ENCODE measurements at regions not wholly inside any gene's neighbourhood (a gene's known extent, or its start where the extent isn't known, plus 50 kb on each side); places are given as distances from the start of the nearest gene placed in this dataset.

DNA sequence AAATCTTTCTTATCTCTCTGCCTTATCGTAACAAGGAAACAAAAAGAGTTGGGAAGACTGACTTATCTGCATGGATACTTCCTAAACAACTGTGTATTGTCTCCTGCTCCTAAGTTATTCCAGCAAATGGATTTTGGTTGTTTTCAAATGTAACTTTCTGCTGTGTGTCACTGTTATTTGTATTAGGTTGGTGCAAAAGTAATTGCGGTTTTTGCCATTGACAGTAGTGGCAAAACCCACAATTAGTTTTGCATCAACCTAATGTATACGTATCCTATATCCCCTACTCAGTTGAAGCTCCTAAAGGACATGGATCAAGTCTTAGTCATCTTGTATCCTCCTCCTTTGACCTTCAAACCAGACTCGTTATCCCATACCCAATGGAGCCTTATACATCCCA, 263.4 kb upstream of the GPR101 start:
- no peak for ATAC-seq
- Mint-ChIP-seq H3K9me3 (no peaks in the 10 kb centered on the region), H3K27me3 (no peaks in the 10 kb centered on the region), H3K4me1 (no peaks in the 10 kb centered on the region), H3K27ac (no peak overlapping the region), H3K4me3 (no peak overlapping the region)
- no peak for DNase-seq

GRCh38 chrX:137290011-137290410, 256.2 kb upstream of the GPR101 start:
- no peaks in the 10 kb centered on the region for H3K27me3 Mint-ChIP-seq
- no peak overlapping the region for H3K27ac Mint-ChIP-seq
- ATAC-seq (no peak), DNase-seq (no peak)
- no peak overlapping the region for H3K4me3 Mint-ChIP-seq
- H3K4me1 Mint-ChIP-seq, result no peaks in the 10 kb centered on the region
- H3K9me3 Mint-ChIP-seq, result no peaks in the 10 kb centered on the region

DNA sequence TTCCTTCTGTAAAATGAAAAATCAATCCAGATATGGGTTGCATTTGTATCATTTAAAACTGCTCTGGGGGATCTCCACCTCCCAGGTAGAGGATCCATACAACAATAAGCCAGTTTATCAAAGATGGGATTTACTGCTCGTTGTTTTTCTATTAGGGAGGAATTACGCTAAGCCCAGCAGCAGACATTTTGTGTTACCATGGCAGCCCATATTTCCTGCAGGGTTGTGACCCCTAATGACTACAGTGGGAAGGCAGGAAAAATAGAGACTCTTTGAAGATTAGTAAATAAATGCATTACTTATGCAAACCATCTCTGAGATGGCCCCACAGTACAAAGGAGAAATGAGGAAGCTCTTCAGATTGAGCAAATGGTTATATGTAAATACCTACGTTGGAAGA, 253.4 kb upstream of the GPR101 start:
- Mint-ChIP-seq H3K4me1 (no peaks in the 10 kb centered on the region), H3K9me3 (no peaks in the 10 kb centered on the region), H3K27ac (no peak overlapping the region), H3K27me3 (no peaks in the 10 kb centered on the region), H3K4me3 (no peak overlapping the region)
- DNase-seq, result no peak
- ATAC-seq, result no peak

- DNase-seq (no peak), ATAC-seq (no peak)
- H3K9me3 Mint-ChIP-seq, result no peaks in the 10 kb centered on the region
- no peaks in the 10 kb centered on the region for H3K4me1 Mint-ChIP-seq
- H3K4me3 Mint-ChIP-seq, result no peak overlapping the region
- H3K27me3 Mint-ChIP-seq, result no peaks in the 10 kb centered on the region
- H3K27ac Mint-ChIP-seq, result no peak overlapping the region
Observed at GRCh38 chrX:137286423-137286822, 252.6 kb upstream of the GPR101 start.

DNA sequence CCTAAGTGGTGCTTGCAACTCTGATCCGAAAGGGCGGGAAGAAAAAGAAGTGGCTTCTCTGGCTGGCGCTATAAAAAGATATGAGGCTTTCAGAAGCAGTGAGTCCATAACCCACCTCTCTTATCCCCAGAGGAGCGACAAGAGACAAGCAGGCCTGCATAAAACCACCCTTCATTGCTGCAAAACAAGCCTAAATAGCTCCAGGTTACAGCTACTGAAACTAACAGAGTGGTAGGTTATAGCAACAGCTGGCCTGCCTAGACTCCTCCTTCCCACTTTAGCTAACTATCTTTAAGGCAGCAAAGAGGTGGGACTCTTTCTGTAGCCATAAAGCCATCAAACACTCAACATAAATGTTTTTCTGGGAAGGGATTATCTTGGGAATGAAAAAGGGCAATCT, 245.0 kb upstream of the GPR101 start:
- Mint-ChIP-seq H3K4me3 (no peak overlapping the region), H3K27ac (no peak overlapping the region), H3K27me3 (no peaks in the 10 kb centered on the region), H3K9me3 (no peaks in the 10 kb centered on the region), H3K4me1 (no peaks in the 10 kb centered on the region)
- ATAC-seq, result no peak
- no peak for DNase-seq

- H3K9me3 Mint-ChIP-seq, result peaks cover 0 to 6% of the 10 kb centered on the region in 2 donors
- H3K4me3 Mint-ChIP-seq, result no peak overlapping the region
- no peak for DNase-seq
- peaks cover 6% of the 10 kb centered on the region for H3K27me3 Mint-ChIP-seq
- no peak overlapping the region for H3K27ac Mint-ChIP-seq
- ATAC-seq, result no peak
- no peaks in the 10 kb centered on the region for H3K4me1 Mint-ChIP-seq
Observed at GRCh38 chrX:137263374-137263773, 229.6 kb upstream of the GPR101 start.

DNA sequence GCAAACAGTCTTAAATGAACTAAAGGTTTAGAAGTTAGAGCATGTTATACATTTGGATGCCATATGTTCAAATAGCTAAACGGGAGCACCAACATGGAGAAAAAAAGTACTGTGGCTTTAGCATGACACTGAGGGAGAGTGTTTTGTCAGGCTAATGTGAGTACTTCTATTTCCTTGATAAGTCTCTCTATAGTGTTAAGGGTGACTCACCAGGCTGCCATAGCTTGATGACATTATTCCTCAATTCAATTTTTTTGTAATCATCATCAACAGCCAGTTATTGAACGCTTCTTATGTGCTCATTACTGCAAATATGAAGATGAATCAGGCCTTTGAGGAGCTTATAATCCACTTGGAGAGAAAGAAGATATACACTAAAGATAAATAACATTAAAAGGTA, 211.4 kb upstream of the GPR101 start:
- Mint-ChIP-seq H3K4me3 (no peak overlapping the region), H3K27me3 (no peaks in the 10 kb centered on the region), H3K4me1 (no peaks in the 10 kb centered on the region), H3K9me3 (peaks cover 0 to 7% of the 10 kb centered on the region in 2 donors), H3K27ac (no peak overlapping the region)
- DNase-seq (no peak), ATAC-seq (no peak)

DNA sequence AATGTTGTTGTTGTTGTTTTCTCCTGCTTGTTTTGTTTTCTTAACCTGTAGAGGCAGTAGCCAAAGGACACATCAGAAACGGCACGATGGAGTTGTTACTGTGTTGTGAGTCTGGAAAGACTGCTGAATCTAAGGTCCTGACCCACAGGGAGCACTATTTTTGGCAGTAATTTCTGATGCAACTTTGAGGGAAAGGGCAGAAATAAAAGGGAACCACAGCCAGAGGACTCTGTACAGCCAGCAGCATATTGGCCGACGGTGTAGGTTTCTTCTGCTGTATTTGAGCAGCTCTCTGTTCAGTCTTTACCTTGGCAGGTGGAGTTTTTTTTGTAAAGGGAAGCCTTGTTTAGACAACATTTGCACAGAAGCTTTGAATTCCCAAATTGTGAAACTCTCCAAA, 203.0 kb upstream of the GPR101 start:
- Mint-ChIP-seq H3K4me1 (peaks cover 21% of the 10 kb centered on the region), H3K27ac (no peak overlapping the region), H3K27me3 (no peaks in the 10 kb centered on the region), H3K4me3 (no peak overlapping the region), H3K9me3 (no peaks in the 10 kb centered on the region)
- DNase-seq (no peak), ATAC-seq (no peak)

GRCh38 chrX:137234651-137235402, 201.0 kb upstream of the GPR101 start:
- H3K4me3 Mint-ChIP-seq, result peak overlapping the region in 1 of 2 donors; percentile 10
- ATAC-seq, result no peak

DNA sequence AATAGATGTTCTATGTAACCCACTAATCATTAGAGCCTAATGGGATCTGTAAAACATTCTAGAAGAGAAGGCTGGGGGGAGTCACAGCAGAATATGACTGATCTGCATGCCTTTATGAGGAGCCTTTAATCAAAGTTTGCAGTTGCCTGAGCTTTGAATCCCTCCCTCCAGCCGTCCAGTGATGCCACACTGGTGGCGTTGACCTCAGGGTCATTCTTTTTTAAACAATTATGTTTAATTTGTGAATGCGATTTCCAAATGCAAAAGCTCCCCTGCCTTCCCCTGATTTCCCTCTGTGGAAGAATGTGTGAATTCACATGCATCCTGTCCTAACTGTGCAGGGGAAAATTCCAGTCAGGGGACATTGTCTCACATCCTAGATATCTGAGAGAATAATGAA, 199.7 kb upstream of the GPR101 start:
- DNase-seq (no peak), ATAC-seq (no peak)
- no peaks in the 10 kb centered on the region for H3K27me3 Mint-ChIP-seq
- H3K9me3 Mint-ChIP-seq, result no peaks in the 10 kb centered on the region
- peaks cover 21% of the 10 kb centered on the region for H3K4me1 Mint-ChIP-seq
- no peak overlapping the region for H3K27ac Mint-ChIP-seq
- H3K4me3 Mint-ChIP-seq, result no peak overlapping the region

More at GRCh38 chrX:137234651-137235402, 201.0 kb upstream of the GPR101 start:
- H3K27me3 Mint-ChIP-seq, result no peaks in the 10 kb centered on the region
- no peaks in the 10 kb centered on the region for H3K9me3 Mint-ChIP-seq
- peaks cover 21% of the 10 kb centered on the region for H3K4me1 Mint-ChIP-seq
- DNase-seq, result no peak
- no peak overlapping the region for H3K27ac Mint-ChIP-seq

- H3K27me3 Mint-ChIP-seq, result no peaks in the 10 kb centered on the region
- H3K4me1 Mint-ChIP-seq, result no peaks in the 10 kb centered on the region
- ATAC-seq (no peak), DNase-seq (no peak)
- no peak overlapping the region for H3K27ac Mint-ChIP-seq
- no peak overlapping the region for H3K4me3 Mint-ChIP-seq
- peaks cover 0 to 9% of the 10 kb centered on the region in 2 donors for H3K9me3 Mint-ChIP-seq
Observed at GRCh38 chrX:137227151-137227550, 193.4 kb upstream of the GPR101 start.

- no peaks in the 10 kb centered on the region for H3K4me1 Mint-ChIP-seq
- no peak overlapping the region for H3K4me3 Mint-ChIP-seq
- H3K27me3 Mint-ChIP-seq, result no peaks in the 10 kb centered on the region
- ATAC-seq (no peak), DNase-seq (no peak)
- H3K9me3 Mint-ChIP-seq, result no peaks in the 10 kb centered on the region
- no peak overlapping the region for H3K27ac Mint-ChIP-seq
Observed at GRCh38 chrX:137215467-137215866, 181.7 kb upstream of the GPR101 start.

- Mint-ChIP-seq H3K4me3 (no peak overlapping the region), H3K9me3 (no peaks in the 10 kb centered on the region), H3K27ac (no peak overlapping the region), H3K4me1 (no peaks in the 10 kb centered on the region), H3K27me3 (no peaks in the 10 kb centered on the region)
- ATAC-seq, result no peak
- no peak for DNase-seq
Observed at GRCh38 chrX:137212078-137212632, 178.4 kb upstream of the GPR101 start.

DNA sequence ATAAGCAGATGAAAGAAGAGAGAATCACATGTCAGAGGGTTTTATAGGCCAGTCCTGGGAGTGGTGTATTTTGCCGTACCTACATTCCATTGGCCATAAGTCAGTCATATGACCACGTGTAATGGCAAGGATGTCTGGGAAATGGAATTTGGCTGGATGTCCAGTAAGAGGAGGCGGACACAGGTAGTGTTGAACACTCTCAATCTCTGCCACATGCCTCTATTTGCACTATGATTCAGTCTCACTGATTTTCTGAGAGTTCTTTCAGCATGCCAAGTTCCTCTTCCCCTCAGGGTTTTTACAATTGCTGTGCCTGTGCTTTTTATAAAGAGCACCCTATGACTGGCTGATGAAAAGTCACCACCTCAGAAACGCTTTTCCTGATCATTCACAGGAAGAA, 164.2 kb upstream of the GPR101 start:
- DNase-seq, result no peak
- H3K27me3 Mint-ChIP-seq, result no peaks in the 10 kb centered on the region
- H3K4me1 Mint-ChIP-seq, result no peaks in the 10 kb centered on the region
- H3K9me3 Mint-ChIP-seq, result no peaks in the 10 kb centered on the region
- no peak overlapping the region for H3K4me3 Mint-ChIP-seq
- no peak overlapping the region for H3K27ac Mint-ChIP-seq
- ATAC-seq, result no peak

DNA sequence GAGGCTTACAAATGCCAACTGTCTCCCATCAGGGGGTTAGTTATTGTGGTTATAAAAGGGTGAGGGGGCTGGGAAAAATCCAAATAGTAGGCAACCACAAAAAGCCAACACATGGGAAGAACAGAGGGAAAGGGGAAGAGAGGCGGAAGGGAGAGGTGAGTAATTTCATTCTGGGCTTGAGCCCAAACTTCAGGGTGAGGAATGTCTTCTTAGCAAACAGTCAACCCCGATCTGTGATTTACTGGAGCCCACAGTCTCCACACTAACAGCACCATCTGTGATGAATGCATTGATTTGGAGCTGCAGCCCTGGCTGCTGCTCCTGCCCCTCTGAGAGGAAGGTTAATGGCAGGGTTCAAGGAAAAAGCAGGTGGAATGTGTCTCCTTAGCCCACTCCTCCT, 162.2 kb upstream of the GPR101 start:
- H3K4me1 Mint-ChIP-seq, result no peaks in the 10 kb centered on the region
- DNase-seq, result no peak
- H3K9me3 Mint-ChIP-seq, result no peaks in the 10 kb centered on the region
- no peak for ATAC-seq
- no peak overlapping the region for H3K4me3 Mint-ChIP-seq
- no peaks in the 10 kb centered on the region for H3K27me3 Mint-ChIP-seq
- no peak overlapping the region for H3K27ac Mint-ChIP-seq

DNA sequence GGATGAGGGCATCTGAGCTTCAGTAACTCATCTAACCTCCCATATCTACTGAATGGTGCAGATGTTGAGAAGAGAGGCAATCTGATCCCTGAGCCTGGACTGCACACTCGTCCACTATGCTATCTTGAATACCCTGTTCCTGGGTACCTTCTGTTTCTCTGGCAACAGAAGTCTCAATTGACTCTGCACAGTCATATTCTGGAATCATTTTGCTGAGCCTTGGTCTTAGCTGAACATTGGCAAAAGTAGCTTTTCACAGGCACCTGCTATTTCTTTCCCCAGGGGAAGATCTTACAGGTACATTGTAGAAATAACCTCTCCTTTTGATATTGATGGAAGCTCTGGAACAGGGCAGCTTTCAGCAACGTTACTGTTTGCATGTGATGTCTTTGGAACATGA, 161.5 kb upstream of the GPR101 start:
- Mint-ChIP-seq H3K9me3 (no peaks in the 10 kb centered on the region), H3K4me3 (no peak overlapping the region), H3K4me1 (no peaks in the 10 kb centered on the region), H3K27me3 (no peaks in the 10 kb centered on the region), H3K27ac (no peak overlapping the region)
- ATAC-seq (no peak), DNase-seq (no peak)

- Mint-ChIP-seq H3K27ac (peak overlapping the region in 1 of 2 donors; percentile 69), H3K9me3 (no peaks in the 10 kb centered on the region), H3K4me1 (no peaks in the 10 kb centered on the region), H3K27me3 (no peaks in the 10 kb centered on the region), H3K4me3 (no peak overlapping the region)
- ATAC-seq (peak; percentile 54), DNase-seq (peak; percentile 8 to 26)
Observed at GRCh38 chrX:137194164-137194563, 160.4 kb upstream of the GPR101 start.
